Left lung (tissue), 4 donors: ENCODE measurements at regions not wholly inside any gene's neighbourhood (a gene's known extent, or its start where the extent isn't known, plus 50 kb on each side); places are given as distances from the start of the nearest gene placed in this dataset.

Experiments used
- ATAC-seq: fragments of 200-7000 bp; cut with Tn5 transposase; one replicate; pipeline ENCODE4 v1.9.1; 2020; ENCODE audit warnings: moderate library complexity
- DNase-seq, 4 donors: peaks; one replicate each; pipeline ENCODE4 v3.0.0-alpha.2; 2013 to 2020
- H3K27ac ChIP-seq, 2 donors: fragments of 200-600 bp; sonication (generic) in 1 of 2; one replicate each; pipeline versions ENCODE4 v1.5.0 to v1.8.0; 2020 to 2021
- H3K27me3 ChIP-seq, 2 donors: fragments of 200-600 bp; sonication (generic) in 1 of 2; one replicate each; pipeline versions ENCODE4 v1.5.0 to v1.8.0; 2020 to 2021
- H3K36me3 ChIP-seq, 2 donors: fragments of 200-600 bp; sonication (generic) in 1 of 2; one replicate each; pipeline versions ENCODE4 v1.5.0 to v1.8.0; 2020 to 2021
- H3K4me1 ChIP-seq, 2 donors: fragments of 200-600 bp; one replicate each; pipeline ENCODE4 v1.8.0; 2021
- H3K4me3 ChIP-seq, 2 donors: fragments of 200-600 bp; sonication (generic) in 1 of 2; one replicate each; pipeline versions ENCODE4 v1.5.0 to v1.8.0; 2020 to 2021; ENCODE audit warnings: mild to moderate bottlenecking in 1 of 2
- H3K9me3 ChIP-seq, 2 donors: fragments of 200-600 bp; sonication (generic) in 1 of 2; one replicate each; pipeline versions ENCODE4 v1.5.0 to v1.8.0; 2020 to 2021
- intact Hi-C, 2 donors: fragments of 100-400 bp; cut with DNase I; formaldehyde crosslinking; loops; one replicate each; pipeline versions ENCODE4 v1.11.2 to v1.14.2; 2022
- TF ChIP-seq, protein P1 (sequence below), 2 donors: fragments of 200-600 bp; sonication (generic) in 1 of 2; IDR thresholded peaks; one replicate each; pipeline versions ENCODE4 v1.5.0 to v1.8.0; 2021; ENCODE audit warnings: antibody characterized with exemption in 2 of 2
- donor health status: DM: no; HTN: yes; CAD: no.
- donor health status: DM: no; HTN: no; CAD: no.

GRCh38 chr4:75118739-75119138 lies 185.8 kb downstream of the PARM1 start:
- Histone ChIP-seq H3K4me3 (no peak overlapping the region), H3K36me3 (no peaks in the 10 kb centered on the region), H3K4me1 (no peaks in the 10 kb centered on the region), H3K9me3 (peaks cover 0 to 38% of the 10 kb centered on the region in 2 donors), H3K27ac (no peak overlapping the region), H3K27me3 (no peaks in the 10 kb centered on the region)
- intact Hi-C loops: no loop called here
- ATAC-seq (no peak), DNase-seq (no peak)
- TF ChIP-seq, protein P1, sequence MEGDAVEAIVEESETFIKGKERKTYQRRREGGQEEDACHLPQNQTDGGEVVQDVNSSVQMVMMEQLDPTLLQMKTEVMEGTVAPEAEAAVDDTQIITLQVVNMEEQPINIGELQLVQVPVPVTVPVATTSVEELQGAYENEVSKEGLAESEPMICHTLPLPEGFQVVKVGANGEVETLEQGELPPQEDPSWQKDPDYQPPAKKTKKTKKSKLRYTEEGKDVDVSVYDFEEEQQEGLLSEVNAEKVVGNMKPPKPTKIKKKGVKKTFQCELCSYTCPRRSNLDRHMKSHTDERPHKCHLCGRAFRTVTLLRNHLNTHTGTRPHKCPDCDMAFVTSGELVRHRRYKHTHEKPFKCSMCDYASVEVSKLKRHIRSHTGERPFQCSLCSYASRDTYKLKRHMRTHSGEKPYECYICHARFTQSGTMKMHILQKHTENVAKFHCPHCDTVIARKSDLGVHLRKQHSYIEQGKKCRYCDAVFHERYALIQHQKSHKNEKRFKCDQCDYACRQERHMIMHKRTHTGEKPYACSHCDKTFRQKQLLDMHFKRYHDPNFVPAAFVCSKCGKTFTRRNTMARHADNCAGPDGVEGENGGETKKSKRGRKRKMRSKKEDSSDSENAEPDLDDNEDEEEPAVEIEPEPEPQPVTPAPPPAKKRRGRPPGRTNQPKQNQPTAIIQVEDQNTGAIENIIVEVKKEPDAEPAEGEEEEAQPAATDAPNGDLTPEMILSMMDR (IDR thresholded peaks at IDR 0.05): no peak

DNA sequence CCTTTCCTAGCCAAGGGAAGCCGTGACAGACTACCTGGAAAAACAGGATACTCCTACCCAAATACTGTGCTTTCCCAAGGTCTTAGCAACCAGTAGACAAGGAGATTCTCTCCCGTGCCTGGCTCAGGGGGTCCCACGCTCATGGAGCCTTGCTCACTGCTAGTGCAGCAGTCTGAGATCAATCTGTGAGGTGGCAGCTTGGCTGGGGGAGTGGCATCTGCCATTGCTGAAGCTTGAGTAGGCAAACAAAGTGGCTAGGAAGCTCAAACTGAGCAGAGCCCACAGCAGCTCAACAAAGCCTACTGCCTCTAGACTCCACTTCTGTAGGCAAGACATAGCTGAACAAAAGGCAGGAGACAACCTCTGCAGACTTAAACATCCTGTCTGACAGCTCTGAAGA lies 177.1 kb downstream of the PARM1 start:
- TF ChIP-seq, protein P1 (IDR thresholded peaks at IDR 0.05): no peak
- no peak for DNase-seq
- Histone ChIP-seq H3K27ac (no peak overlapping the region), H3K27me3 (no peaks in the 10 kb centered on the region), H3K9me3 (peaks cover 0 to 15% of the 10 kb centered on the region in 2 donors), H3K4me3 (no peak overlapping the region), H3K4me1 (no peaks in the 10 kb centered on the region), H3K36me3 (no peaks in the 10 kb centered on the region)
- no peak for ATAC-seq
- intact Hi-C loops: no loop called here

- no peak for ATAC-seq
Observed at GRCh38 chr4:75107755-75108612, 175.1 kb downstream of the PARM1 start.

GRCh38 chr4:75102787-75103085 lies 169.8 kb downstream of the PARM1 start:
- TF ChIP-seq, protein P1 (IDR thresholded peaks at IDR 0.05): no peak
- DNase-seq (no peak), ATAC-seq (no peak)
- no peak overlapping the region for H3K4me3 ChIP-seq
- no peaks in the 10 kb centered on the region for H3K36me3 ChIP-seq
- intact Hi-C loops: no loop called here
- peaks cover 0 to 18% of the 10 kb centered on the region in 2 donors for H3K9me3 ChIP-seq
- H3K4me1 ChIP-seq: no peaks in the 10 kb centered on the region
- H3K27ac ChIP-seq: no peak overlapping the region
- H3K27me3 ChIP-seq: no peaks in the 10 kb centered on the region

More at GRCh38 chr4:75107755-75108612, 175.1 kb downstream of the PARM1 start:
- no peak for DNase-seq
- TF ChIP-seq, protein P1 (IDR thresholded peaks at IDR 0.05): no peak
- Histone ChIP-seq H3K36me3 (no peaks in the 10 kb centered on the region), H3K9me3 (peaks cover 0 to 3% of the 10 kb centered on the region in 2 donors), H3K4me1 (no peaks in the 10 kb centered on the region), H3K27ac (no peak overlapping the region), H3K27me3 (no peaks in the 10 kb centered on the region), H3K4me3 (no peak overlapping the region)
- intact Hi-C loops: no loop called here

- Histone ChIP-seq H3K9me3 (peaks cover 0 to 24% of the 10 kb centered on the region in 2 donors), H3K4me3 (no peak overlapping the region), H3K36me3 (no peaks in the 10 kb centered on the region), H3K4me1 (no peaks in the 10 kb centered on the region), H3K27me3 (no peaks in the 10 kb centered on the region), H3K27ac (no peak overlapping the region)
- intact Hi-C loops: no loop called here
- ATAC-seq (no peak), DNase-seq (no peak)
- TF ChIP-seq, protein P1 (IDR thresholded peaks at IDR 0.05): no peak
Observed at GRCh38 chr4:75101906-75102786, 169.2 kb downstream of the PARM1 start.
